Transverse colon (tissue), 4 donors: ENCODE measurements at regions not wholly inside any gene's neighbourhood (a gene's known extent, or its start where the extent isn't known, plus 50 kb on each side); places are given as distances from the start of the nearest gene placed in this dataset.

Source experiments
- DNase-seq: peaks from one replicate; pipeline ENCODE4 v3.0.0-alpha.2; 2019
- H3K27ac ChIP-seq, 4 donors: fragments of 200-600 bp; sonication (generic); 2 replicates each; pipeline ENCODE4 v1.5.1; 2016 to 2018; ENCODE audit warnings: inconsistent platforms in 4 of 4
- H3K27me3 ChIP-seq: fragments of 200-600 bp; sonication (generic); 2 replicates; pipeline ENCODE4 v1.5.1; 2017; ENCODE audit warnings: inconsistent platforms
- H3K36me3 ChIP-seq, 4 donors: fragments of 200-600 bp; sonication (generic); 2 replicates each; pipeline ENCODE4 v1.5.1; 2017 to 2019; ENCODE audit warnings: inconsistent platforms in 4 of 4
- H3K4me1 ChIP-seq, 4 donors: fragments of 200-600 bp; sonication (generic); 2 replicates each; pipeline ENCODE4 v1.5.1; 2017 to 2020; ENCODE audit warnings: inconsistent platforms in 4 of 4
- H3K4me3 ChIP-seq, 4 donors: fragments of 200-600 bp; sonication (generic); 1 replicate in 1 of 4; 2 replicates in 3 of 4; pipeline versions ENCODE4 v1.5.1 to v1.6.1; 2017 to 2019; ENCODE audit warnings: inconsistent platforms in 4 of 4
- H3K9me3 ChIP-seq, 2 donors: fragments of 200-600 bp; sonication (generic); 2 replicates each; pipeline ENCODE4 v1.5.1; 2017 to 2019; ENCODE audit warnings: inconsistent platforms in 2 of 2
- EP300 ChIP-seq: sonication (generic); formaldehyde crosslinking; IDR thresholded peaks from one replicate; pipeline ENCODE4 v1.6.1; 2017; ENCODE audit warnings: antibody characterized with exemption, low read depth
- POLR2A ChIP-seq: fragments of 450-650 bp; IDR thresholded peaks from one replicate; pipeline ENCODE4 v1.6.1; 2016; ENCODE audit warnings: antibody characterized with exemption, mild to moderate bottlenecking, moderate library complexity
- POLR2AphosphoS5 ChIP-seq, 3 donors: sonication (generic); formaldehyde crosslinking; IDR thresholded peaks; one replicate each; pipeline ENCODE4 v1.6.1; 2016; ENCODE audit warnings: antibody characterized with exemption in 3 of 3
- WGBS, 2 donors: methylation state at CpG; one replicate each; pipeline ENCODE4 v1.1.5; 2018; ENCODE audit warnings: low coverage in 1 of 2; 5-methylcytosine and 5-hydroxymethylcytosine counted together
- in situ Hi-C, 4 donors: fragments of 200-750 bp; cut with MboI; loops; one replicate each; pipeline versions ENCODE4 v1.15.0 to v1.15.1; 2017; ENCODE audit warnings: low sequenced_read_pairs in 3 of 4, low pct_ligation_motif_present in 1 of 4, low pct_unique_long_range_greater_than_20kb in 1 of 4
- intact Hi-C: fragments of 100-400 bp; cut with DNase I; formaldehyde crosslinking; loops from one replicate; pipeline ENCODE4 v1.15.1; 2023; ENCODE audit warnings: low total_unique reads
- TF ChIP-seq, protein P1 (sequence below), 5 experiments: fragments of 200-600 bp in 3 of 5; fragments of 450-650 bp in 2 of 5; sonication (generic) in 3 of 5; IDR thresholded peaks; 1 replicate in 2 of 5; 2 replicates in 3 of 5; pipeline ENCODE4 v1.5.1; 2016 to 2017; ENCODE audit warnings: antibody characterized with exemption in 5 of 5, inconsistent platforms in 3 of 5, mild to moderate bottlenecking in 2 of 5, moderate library complexity in 1 of 5

GRCh38 chr7:94130716-94131115 is 126.6 kb upstream of the BET1 start:
- Histone ChIP-seq H3K36me3 (no peaks in the 10 kb centered on the region), H3K4me1 (no peaks in the 10 kb centered on the region), H3K27me3 (no peaks in the 10 kb centered on the region), H3K27ac (peak overlapping the region in 1 of 4 donors; percentile 6), H3K4me3 (no peak overlapping the region), H3K9me3 (no peaks in the 10 kb centered on the region)
- 94 to 100% methylated on average over 2 to 3 of the region's 3 CpGs for WGBS, 2 donors
- intact Hi-C loops (no loop called here), in situ Hi-C loops (no loop called here)
- TF ChIP-seq POLR2A (no peak), POLR2AphosphoS5 (IDR thresholded peaks at IDR 0.05) (no peak), EP300 (no peak)
- TF ChIP-seq, protein P1, sequence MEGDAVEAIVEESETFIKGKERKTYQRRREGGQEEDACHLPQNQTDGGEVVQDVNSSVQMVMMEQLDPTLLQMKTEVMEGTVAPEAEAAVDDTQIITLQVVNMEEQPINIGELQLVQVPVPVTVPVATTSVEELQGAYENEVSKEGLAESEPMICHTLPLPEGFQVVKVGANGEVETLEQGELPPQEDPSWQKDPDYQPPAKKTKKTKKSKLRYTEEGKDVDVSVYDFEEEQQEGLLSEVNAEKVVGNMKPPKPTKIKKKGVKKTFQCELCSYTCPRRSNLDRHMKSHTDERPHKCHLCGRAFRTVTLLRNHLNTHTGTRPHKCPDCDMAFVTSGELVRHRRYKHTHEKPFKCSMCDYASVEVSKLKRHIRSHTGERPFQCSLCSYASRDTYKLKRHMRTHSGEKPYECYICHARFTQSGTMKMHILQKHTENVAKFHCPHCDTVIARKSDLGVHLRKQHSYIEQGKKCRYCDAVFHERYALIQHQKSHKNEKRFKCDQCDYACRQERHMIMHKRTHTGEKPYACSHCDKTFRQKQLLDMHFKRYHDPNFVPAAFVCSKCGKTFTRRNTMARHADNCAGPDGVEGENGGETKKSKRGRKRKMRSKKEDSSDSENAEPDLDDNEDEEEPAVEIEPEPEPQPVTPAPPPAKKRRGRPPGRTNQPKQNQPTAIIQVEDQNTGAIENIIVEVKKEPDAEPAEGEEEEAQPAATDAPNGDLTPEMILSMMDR (IDR thresholded peaks at IDR 0.05), result no peak
- no peak for DNase-seq

- H3K27ac ChIP-seq, result no peak overlapping the region
- no peak overlapping the region for H3K4me3 ChIP-seq
- H3K27me3 ChIP-seq, result no peaks in the 10 kb centered on the region
- in situ Hi-C loops, result no loop called here
- H3K9me3 ChIP-seq, result no peaks in the 10 kb centered on the region
- WGBS, 2 donors, result 51 to 79% methylated on average over 4 of the region's 4 CpGs
- intact Hi-C loops, result no loop called here
- TF ChIP-seq, protein P1 (IDR thresholded peaks at IDR 0.05), result no peak
- no peak for TF ChIP-seq POLR2AphosphoS5 (IDR thresholded peaks at IDR 0.05)
- no peak for TF ChIP-seq EP300
- TF ChIP-seq POLR2A, result no peak
- no peaks in the 10 kb centered on the region for H3K36me3 ChIP-seq
- DNase-seq, result no peak
- no peaks in the 10 kb centered on the region for H3K4me1 ChIP-seq
Measured at GRCh38 chr7:94133460-94133859, 129.3 kb upstream of the BET1 start.

DNA sequence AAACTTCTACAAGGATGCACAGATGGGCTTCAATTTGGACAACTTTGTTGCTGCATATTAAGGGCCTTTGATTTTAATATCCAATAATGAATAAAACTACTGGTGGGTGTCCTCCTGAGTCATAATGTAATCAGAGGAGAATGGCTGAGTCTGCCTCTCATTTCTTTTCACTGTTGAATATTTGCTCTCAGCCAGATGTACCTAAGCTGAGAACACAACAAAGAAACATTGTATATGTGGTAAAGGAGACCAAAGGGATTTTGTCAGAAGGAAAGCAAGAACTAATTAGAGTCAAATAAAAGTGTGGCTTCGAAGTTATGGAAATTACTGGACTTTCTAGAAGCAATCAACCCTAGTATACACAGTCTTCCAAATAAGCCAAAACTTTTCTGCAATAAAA is 131.0 kb upstream of the BET1 start:
- in situ Hi-C loops, result no loop called here
- TF ChIP-seq EP300 (no peak), POLR2A (no peak), POLR2AphosphoS5 (IDR thresholded peaks at IDR 0.05) (no peak)
- TF ChIP-seq, protein P1 (IDR thresholded peaks at IDR 0.05), result no peak
- H3K4me3 ChIP-seq, result no peak overlapping the region
- intact Hi-C loops, result no loop called here
- no peak for DNase-seq
- no peaks in the 10 kb centered on the region for H3K4me1 ChIP-seq
- H3K9me3 ChIP-seq, result no peaks in the 10 kb centered on the region
- H3K27ac ChIP-seq, result no peak overlapping the region
- no peaks in the 10 kb centered on the region for H3K27me3 ChIP-seq
- no peaks in the 10 kb centered on the region for H3K36me3 ChIP-seq
- 18 to 23% methylated on average over 1 of the region's 1 CpG for WGBS, 2 donors

- TF ChIP-seq POLR2AphosphoS5 (IDR thresholded peaks at IDR 0.05) (no peak), POLR2A (no peak), EP300 (no peak)
- TF ChIP-seq, protein P1 (IDR thresholded peaks at IDR 0.05), result no peak
- H3K9me3 ChIP-seq, result no peaks in the 10 kb centered on the region
- 55 to 64% methylated on average over 2 of the region's 2 CpGs for WGBS, 2 donors
- H3K27me3 ChIP-seq, result no peaks in the 10 kb centered on the region
- intact Hi-C loops (no loop called here), in situ Hi-C loops (no loop called here)
- H3K4me1 ChIP-seq, result no peaks in the 10 kb centered on the region
- H3K4me3 ChIP-seq, result no peak overlapping the region
- H3K27ac ChIP-seq, result no peak overlapping the region
- DNase-seq, result no peak
- H3K36me3 ChIP-seq, result no peaks in the 10 kb centered on the region
Measured at GRCh38 chr7:94142281-94142680, 138.1 kb upstream of the BET1 start.
